PC-3 (cell line): ENCODE measurements at regions not wholly inside any gene's neighbourhood (a gene's known extent, or its start where the extent isn't known, plus 50 kb on each side); places are given as distances from the start of the nearest gene placed in this dataset.

ENCODE experiments used
- CTCF ChIP-seq: fragments of 300-600 bp; sonication (generic); conservative IDR thresholded peaks from 2 replicates; pipeline ENCODE4 v1.5.1; 2017; ENCODE audit warnings: antibody characterized with exemption, low read depth, mild to moderate bottlenecking, low read length
- EZH2 ChIP-seq: fragments of 300-600 bp; sonication (generic); IDR thresholded peaks from one replicate; pipeline ENCODE4 v1.6.1; 2017; ENCODE audit warnings: antibody characterized with exemption, mild to moderate bottlenecking, low read length; ENCODE audit not compliant: unreplicated experiment
- EZH2phosphoT487 ChIP-seq: fragments of 300-600 bp; sonication (generic); IDR thresholded peaks from 2 replicates; pipeline ENCODE4 v1.6.1; 2018; ENCODE audit warnings: mild to moderate bottlenecking, antibody characterized with exemption, low read length, borderline replicate concordance

- no peak for TF ChIP-seq CTCF
- TF ChIP-seq EZH2, result no peak
- no peak for TF ChIP-seq EZH2phosphoT487
Measured at GRCh38 chr13:102472650-102473049, 70.8 kb upstream of the FGF14 start.
